HCT116 (cell line): ENCODE measurements at regions not wholly inside any gene's neighbourhood (a gene's known extent, or its start where the extent isn't known, plus 50 kb on each side); places are given as distances from the start of the nearest gene placed in this dataset.

Source experiments
- EZH2phosphoT487 ChIP-seq: fragments of 200-600 bp; IDR thresholded peaks from 2 replicates; pipeline ENCODE4 v1.6.1; 2018; ENCODE audit warnings: antibody characterized with exemption, borderline replicate concordance
- MAX ChIP-seq: IDR thresholded peaks from 2 replicates; pipeline ENCODE4 v1.6.1; 2012
- POLR2AphosphoS5 ChIP-seq: IDR thresholded peaks from 2 replicates; pipeline ENCODE4 v1.6.1; 2011; ENCODE audit warnings: mild to moderate bottlenecking, low read depth, low read length, moderate library complexity
- TF ChIP-seq, protein P1 (sequence below), 3 experiments: fragments of 200-600 bp in 1 of 3; sonication (generic) in 1 of 3; IDR thresholded peaks in 2 of 3; conservative IDR thresholded peaks in 1 of 3; 2 replicates each; pipeline ENCODE4 v1.5.1; 2012 to 2017; ENCODE audit warnings: low read depth in 2 of 3, low read length in 2 of 3, antibody characterized with exemption in 1 of 3, borderline replicate concordance in 1 of 3, control low read depth in 1 of 3, mild to moderate bottlenecking in 1 of 3, mixed read lengths in 1 of 3, mixed run types in 1 of 3, moderate library complexity in 1 of 3; ENCODE audit not compliant: insufficient read depth in 1 of 3

- TF ChIP-seq EZH2phosphoT487 (no peak), POLR2AphosphoS5 (no peak), MAX (no peak)
- TF ChIP-seq, protein P1, sequence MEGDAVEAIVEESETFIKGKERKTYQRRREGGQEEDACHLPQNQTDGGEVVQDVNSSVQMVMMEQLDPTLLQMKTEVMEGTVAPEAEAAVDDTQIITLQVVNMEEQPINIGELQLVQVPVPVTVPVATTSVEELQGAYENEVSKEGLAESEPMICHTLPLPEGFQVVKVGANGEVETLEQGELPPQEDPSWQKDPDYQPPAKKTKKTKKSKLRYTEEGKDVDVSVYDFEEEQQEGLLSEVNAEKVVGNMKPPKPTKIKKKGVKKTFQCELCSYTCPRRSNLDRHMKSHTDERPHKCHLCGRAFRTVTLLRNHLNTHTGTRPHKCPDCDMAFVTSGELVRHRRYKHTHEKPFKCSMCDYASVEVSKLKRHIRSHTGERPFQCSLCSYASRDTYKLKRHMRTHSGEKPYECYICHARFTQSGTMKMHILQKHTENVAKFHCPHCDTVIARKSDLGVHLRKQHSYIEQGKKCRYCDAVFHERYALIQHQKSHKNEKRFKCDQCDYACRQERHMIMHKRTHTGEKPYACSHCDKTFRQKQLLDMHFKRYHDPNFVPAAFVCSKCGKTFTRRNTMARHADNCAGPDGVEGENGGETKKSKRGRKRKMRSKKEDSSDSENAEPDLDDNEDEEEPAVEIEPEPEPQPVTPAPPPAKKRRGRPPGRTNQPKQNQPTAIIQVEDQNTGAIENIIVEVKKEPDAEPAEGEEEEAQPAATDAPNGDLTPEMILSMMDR (IDR thresholded peaks at IDR 0.05 in 2 of 3, conservative IDR thresholded peaks at IDR 0.05 in 1 of 3; ENCODE audit: borderline replicate concordance in 1 of 3, insufficient read depth in 1 of 3, low read depth in 2 of 3, low read length in 2 of 3) = no peak
Measured at GRCh38 chr4:114208574-114209151, 229.2 kb upstream of the ARSJ start.
